ENCODE measurements at regions not wholly inside any gene's neighbourhood (a gene's known extent, or its start where the extent isn't known, plus 50 kb on each side); places are given as distances from the start of the nearest gene placed in this dataset.

DNA sequence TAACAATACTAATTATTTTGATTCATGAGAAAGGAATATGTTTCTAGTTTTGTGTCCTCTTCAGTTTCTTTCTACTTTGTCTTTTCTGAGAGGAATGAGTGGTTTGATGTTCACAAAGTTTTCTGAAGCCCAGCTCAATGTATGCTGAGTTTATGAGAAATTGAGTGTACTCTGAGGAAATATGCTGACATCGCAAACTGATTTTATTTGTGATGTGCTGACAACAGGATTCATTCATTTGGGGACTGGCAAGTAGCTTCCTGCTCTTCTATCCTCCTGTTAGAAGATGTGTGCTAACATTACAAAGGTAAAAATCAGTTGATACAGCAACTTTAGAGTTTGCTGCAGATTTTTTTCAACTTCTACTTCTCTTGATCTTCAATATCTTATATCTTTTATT is 403.2 kb upstream of the CDH19 start:
- Histone ChIP-seq H4K91ac (ENCODE audit: insufficient read length, low read depth, low read length) (no peak overlapping the region), H3K27me3 (ENCODE audit: insufficient read depth, low read length) (no peaks in the 10 kb centered on the region)

More for the DNA sequence above, 403.2 kb upstream of the CDH19 start:
- Histone ChIP-seq H3K14ac (ENCODE audit: insufficient read depth, low read length) (no peak overlapping the region), H3K9ac (ENCODE audit: extremely low read depth, insufficient read length, low read length) (no peak overlapping the region), H2AFZ (ENCODE audit: low read length) (no peak overlapping the region), H2BK20ac (ENCODE audit: low read depth, low read length, poor library complexity, severe bottlenecking) (no peak overlapping the region), H2BK12ac (ENCODE audit: insufficient read length, low read depth, low read length) (no peak overlapping the region), H3K4me1 (ENCODE audit: insufficient read depth, low read length) (no peaks in the 10 kb centered on the region), H3K4me2 (ENCODE audit: insufficient read depth, insufficient read length, low read length) (no peak overlapping the region), H3T11ph (ENCODE audit: low read length) (no peak overlapping the region), H4K20me1 (ENCODE audit: control insufficient read depth, insufficient read depth, insufficient read length) (no peaks in the 10 kb centered on the region), H3K23ac (ENCODE audit: insufficient read length, low read depth, low read length) (no peak overlapping the region), H3K9me3 (ENCODE audit: control insufficient read depth, low read depth, low read length) (no peaks in the 10 kb centered on the region), H3K79me2 (ENCODE audit: insufficient read depth, low read length) (no peaks in the 10 kb centered on the region), H3K56ac (ENCODE audit: insufficient read length, low read depth, low read length) (no peak overlapping the region), H2BK120ac (ENCODE audit: low read depth, low read length, poor library complexity, severe bottlenecking) (no peak overlapping the region), H3K4ac (ENCODE audit: low read depth, low read length) (no peak overlapping the region), H2BK5ac (ENCODE audit: insufficient read length, low read length) (no peak overlapping the region), H2BK15ac (ENCODE audit: low read depth, low read length) (no peak overlapping the region), H3K27ac (ENCODE audit: insufficient read length, low read depth, low read length) (no peak overlapping the region), H4K5ac (ENCODE audit: insufficient read length, low read depth, low read length) (no peak overlapping the region), H3K79me1 (ENCODE audit: insufficient read depth, low read depth, low read length, poor library complexity, severe bottlenecking) (no peaks in the 10 kb centered on the region), H3K18ac (ENCODE audit: insufficient read length, low read depth, low read length) (no peak overlapping the region), H4K8ac (replicated peaks; ENCODE audit: insufficient read length, low read depth, low read length) (no peak overlapping the region), H2AK5ac (ENCODE audit: insufficient read length, low read length) (no peak overlapping the region), H3K23me2 (ENCODE audit: insufficient read length, low read depth, low read length, poor library complexity, severe bottlenecking) (no peaks in the 10 kb centered on the region)
- H3K27ac Mint-ChIP-seq, result no peak overlapping the region
- no peak for TF ChIP-seq CTCF (conservative IDR thresholded peaks at IDR 0.05)
- no peaks in the 10 kb centered on the region for H3K4me1 Mint-ChIP-seq
- DNase-seq, result no peak
- no CpG with 5 or more reads among the region's 1 CpG for WGBS (ENCODE audit: extremely low coverage, insufficient read length, low lambda C conversion rate)
- no peaks in the 10 kb centered on the region for H3K36me3 Mint-ChIP-seq (ENCODE audit: insufficient read depth in 1 of 3, low read depth in 3 of 3)
- H3K27me3 Mint-ChIP-seq (ENCODE audit: low read depth), result no peaks in the 10 kb centered on the region
- no peaks in the 10 kb centered on the region for H3K9me3 Mint-ChIP-seq
- no peak overlapping the region for H3K4me3 Mint-ChIP-seq
